ENCODE measurements at regions not wholly inside any gene's neighbourhood (a gene's known extent, or its start where the extent isn't known, plus 50 kb on each side); places are given as distances from the start of the nearest gene placed in this dataset.

DNA sequence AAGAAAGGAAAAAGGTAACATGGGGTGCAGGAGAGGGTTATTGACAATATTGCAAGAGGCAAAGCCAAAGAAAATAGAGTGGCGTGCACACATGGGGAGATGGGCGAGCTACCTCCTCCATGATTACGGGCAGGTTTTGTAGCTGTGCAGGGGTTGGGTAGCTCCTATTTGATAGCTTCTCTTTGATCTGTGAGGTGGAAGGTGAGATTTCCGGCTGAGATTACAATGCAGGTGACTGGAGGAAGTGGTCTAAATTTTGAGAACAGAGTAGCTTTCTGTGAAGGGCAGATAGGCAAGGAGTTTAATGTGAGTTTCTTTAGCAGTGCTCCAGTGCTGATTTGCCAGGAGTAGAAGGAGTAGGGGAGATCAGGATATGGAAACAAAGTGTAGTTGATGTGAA lies 263.4 kb downstream of the PLA2G4A start:
- DNase-seq: no peak

DNA sequence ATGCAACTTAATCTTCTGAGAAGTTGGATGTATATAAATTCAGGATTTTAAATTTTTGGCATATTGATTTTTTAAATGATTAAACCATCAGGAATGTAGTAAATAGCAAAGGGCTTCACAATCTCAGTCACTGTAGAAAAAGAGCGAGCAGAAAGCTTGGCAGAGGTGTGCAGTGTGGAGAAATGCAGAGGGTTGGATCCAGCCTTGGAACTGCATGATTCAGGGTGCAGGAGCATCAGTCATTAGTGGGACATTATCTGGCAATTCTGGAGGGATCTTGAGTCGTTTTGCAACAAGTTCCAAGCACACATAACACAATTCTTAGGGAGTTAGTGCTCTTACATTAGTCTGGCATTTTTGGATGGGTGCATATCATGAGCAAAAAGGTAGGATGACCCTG lies 267.9 kb downstream of the PLA2G4A start:
- DNase-seq: no peak

GRCh38 chr1:187110351-187110750 lies 281.6 kb downstream of the PLA2G4A start:
- no peak for DNase-seq

DNA sequence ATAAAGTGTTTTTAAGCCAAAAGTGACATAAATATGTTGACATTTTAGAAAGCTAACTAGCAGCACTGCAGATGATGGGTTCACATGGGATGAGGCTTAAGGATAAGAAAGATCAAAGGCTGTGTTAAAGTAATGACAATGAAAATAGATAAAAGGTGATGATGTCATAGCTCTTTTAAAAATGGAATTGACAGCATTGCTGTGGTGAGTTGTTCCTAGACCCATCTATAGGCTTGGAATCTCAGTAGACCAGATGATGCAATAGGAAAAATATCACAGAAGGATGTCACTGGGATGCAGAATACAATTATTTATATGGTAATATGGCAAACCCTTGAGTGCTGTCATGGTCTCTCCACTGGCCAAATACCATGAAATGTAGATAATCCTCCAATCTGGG lies 286.0 kb downstream of the PLA2G4A start:
- DNase-seq: no peak

GRCh38 chr1:187121661-187122060 lies 292.9 kb downstream of the PLA2G4A start:
- no peak for DNase-seq

GRCh38 chr1:187122566-187122965 lies 293.8 kb downstream of the PLA2G4A start:
- DNase-seq: no peak

- DNase-seq: no peak
Measured at GRCh38 chr1:187129132-187129531, 300.4 kb downstream of the PLA2G4A start.

DNA sequence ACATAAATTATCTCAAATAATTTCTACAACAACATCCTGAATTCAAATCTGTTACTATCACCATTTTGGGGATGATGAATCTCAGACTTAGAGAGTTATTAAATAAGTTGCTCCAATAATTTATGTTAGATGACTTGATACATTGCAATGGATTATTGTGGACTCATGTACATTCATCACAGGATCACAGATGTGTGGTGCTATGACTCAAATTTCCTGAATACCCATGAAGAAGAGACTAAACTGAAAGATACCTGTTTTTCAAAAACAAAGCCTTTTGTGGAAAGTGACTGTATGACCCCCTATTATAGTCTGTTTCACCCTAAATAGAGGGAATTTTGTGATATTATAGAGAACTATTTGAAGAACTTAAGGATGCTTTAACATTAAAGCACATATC lies 315.0 kb downstream of the PLA2G4A start:
- DNase-seq: no peak

DNA sequence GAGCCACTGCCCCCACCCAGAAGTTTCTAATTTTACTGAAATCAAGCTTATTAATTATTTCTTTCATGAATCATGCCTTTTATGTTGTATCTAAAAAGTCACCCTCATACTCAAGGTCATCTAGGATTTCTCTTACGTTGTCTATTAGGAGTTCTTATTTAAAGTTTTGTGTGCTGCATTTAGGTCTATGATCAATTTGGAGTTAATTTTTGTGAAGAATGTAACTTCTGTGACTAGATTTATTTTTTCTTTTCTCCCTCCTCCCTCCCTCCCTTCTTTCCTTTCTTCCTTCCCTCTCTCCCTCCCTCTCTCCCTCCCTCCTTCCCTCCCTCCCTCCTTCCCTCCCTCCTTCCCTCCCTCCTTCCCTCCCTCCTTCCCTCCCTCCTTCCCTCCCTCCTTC lies 317.6 kb downstream of the PLA2G4A start:
- no peak for DNase-seq

GRCh38 chr1:187151555-187151954 lies 322.8 kb downstream of the PLA2G4A start:
- no peak for DNase-seq

DNA sequence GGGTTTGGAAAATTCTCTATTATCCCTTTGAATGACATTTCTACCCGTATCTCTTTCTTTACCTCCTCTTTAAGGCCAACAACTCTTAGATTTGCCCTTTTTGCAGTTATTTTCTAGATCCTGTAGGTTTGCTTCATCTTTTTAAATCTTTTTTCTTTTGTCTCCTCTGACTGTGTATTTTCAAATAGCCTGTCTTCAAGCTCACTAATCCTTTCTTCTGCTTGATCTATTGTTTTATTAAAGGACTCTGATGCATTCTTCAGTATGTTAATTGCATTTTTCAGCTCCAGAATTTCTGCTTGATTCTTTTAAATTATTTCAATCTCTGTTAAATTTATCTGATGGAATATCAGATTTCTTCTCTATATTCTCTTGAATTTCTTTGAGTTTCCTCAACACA lies 324.3 kb downstream of the PLA2G4A start:
- no peak for DNase-seq

DNA sequence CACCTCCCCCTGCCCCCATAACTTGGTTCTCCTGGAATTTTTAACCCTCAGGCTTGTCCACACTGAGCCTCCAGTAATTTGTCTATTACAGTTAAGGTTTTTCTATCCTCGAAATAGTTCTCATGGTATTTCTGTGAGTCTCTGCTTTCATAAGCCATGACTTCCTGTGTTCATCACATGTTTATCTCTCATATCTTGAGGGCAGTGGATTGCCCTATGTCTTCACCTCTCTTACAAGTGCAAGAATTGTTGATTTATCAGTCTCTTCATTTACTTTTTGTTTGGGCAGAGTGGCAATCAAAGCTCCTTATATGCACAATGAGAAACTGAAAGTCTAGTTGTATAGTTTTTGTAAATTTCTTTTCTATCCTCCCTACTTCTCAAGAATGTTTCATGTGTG lies 328.4 kb downstream of the PLA2G4A start:
- DNase-seq: no peak

DNA sequence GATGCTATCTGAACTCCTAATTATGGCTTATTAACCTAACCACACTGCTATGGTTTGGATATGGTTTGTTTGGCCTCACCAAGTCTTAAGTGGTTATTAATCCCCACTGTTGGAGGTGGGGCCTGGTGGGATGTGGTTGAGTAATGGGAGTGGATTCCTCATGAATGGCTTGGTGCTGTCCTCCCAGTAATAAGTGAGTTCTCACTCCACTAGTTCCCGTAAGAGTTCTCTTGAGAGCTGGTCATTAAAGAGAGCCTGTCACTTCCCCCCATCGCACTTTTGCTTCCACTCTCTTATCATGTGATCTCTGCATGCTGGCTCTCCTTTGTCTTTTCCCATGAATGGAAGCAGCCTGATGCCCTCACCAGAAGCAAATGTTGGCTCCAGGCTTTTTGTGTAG lies 328.8 kb downstream of the PLA2G4A start:
- no peak for DNase-seq

- no peak for DNase-seq
Measured at GRCh38 chr1:187167555-187167954, 338.8 kb downstream of the PLA2G4A start.

DNA sequence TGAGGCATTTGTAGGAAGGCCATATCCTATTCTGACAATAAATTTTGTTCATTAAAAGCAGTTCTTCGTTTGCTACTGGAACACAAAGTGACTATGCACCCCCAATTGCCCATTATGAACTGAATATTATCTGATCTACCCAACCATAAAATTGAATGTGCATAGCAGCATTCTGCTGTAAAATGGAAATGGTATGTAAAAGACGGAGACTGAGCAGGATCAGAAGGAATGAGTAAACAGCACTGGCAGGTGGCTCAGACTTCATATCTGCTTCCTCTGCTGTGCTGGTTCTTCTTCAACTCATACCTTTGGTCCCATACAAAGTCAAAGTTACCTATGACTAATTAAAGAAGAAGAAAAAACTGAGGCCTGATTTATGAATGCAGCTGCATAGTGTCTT lies 339.5 kb downstream of the PLA2G4A start:
- no peak for DNase-seq

- no peak for DNase-seq
Measured at GRCh38 chr1:187185389-187185788, 356.6 kb downstream of the PLA2G4A start.

DNA sequence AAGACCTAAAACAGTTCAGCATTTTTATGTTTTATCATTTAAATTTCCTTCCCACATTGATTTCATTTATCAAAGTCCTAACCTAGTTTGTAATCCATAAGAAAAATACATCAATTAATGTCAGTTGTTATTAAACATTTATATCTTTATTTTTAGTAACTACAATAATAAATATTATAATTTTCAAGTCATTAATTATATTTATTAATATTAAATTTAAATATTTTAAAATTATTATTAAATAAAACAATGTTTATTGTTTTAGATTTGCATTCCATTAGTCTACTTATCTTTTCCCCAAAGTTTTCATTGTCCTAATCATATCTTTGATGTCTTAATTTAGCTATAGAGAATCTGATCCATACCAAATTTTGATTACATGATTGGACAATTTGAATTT lies 368.9 kb downstream of the PLA2G4A start:
- DNase-seq: no peak

DNA sequence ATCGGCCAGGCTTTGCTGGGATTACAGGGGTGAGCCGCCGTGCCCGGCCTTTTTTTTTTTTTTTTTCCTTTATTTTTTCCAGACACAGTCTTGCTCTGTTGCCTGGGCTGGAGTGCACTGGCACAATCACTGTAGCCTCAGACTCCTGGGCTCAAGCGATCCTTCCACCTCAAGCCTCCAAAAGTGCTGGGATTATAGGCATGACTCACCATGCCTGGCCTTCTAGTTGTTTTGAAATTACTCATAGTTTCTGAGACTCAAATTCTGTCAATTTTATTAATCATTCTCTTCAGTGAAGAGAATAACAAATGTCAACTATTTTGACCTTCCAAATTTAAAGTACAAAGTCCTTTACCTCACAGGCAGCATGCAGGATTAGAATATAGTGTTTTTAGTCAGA lies 374.5 kb downstream of the PLA2G4A start:
- no peak for DNase-seq

DNA sequence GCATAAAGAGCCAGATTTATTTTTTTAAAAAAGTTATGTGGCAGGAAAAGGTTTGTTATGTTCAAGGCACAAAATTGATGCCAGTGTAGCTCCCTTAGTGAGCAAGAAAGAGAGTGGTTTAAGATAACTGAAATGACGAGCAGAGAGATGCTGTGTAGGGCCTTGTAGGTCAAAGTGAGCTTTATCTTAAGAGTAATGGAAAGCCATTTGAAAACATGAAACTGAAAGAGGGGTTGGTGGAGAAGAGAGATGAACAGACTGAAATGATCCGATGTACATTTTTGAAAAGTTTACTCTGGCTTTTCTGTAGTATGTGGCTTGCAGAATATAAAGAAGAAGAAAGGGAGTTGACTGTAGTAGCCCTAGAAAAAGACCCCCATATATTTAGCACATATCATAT lies 383.6 kb downstream of the PLA2G4A start:
- DNase-seq: no peak

- no peak for DNase-seq
Measured at GRCh38 chr1:187226396-187226795, 397.6 kb downstream of the PLA2G4A start.

GRCh38 chr1:187228790-187229189 lies 400.0 kb downstream of the PLA2G4A start:
- no peak for DNase-seq

GRCh38 chr1:187229496-187229895 lies 400.7 kb downstream of the PLA2G4A start:
- no peak for DNase-seq

GRCh38 chr1:187234706-187235105 lies 406.0 kb downstream of the PLA2G4A start:
- no peak for DNase-seq

DNA sequence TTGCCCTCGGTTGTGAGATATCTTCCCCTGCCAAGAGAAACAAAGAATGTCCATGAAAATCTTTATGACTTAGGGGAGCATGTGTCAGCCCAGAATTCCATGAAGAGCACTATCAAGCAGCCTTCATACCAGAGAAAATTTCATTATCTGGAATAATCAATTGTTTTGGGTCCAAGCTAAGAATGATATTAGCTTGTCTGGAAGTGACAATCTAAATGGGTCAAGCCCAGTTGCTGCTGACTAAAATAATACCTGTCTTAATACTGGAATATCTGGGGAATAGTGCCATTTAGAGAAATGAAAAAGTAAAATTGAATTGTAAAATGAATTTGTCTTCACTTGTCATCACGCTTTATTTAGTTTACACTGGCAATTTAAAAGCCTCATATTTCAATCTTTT lies 407.4 kb downstream of the PLA2G4A start:
- DNase-seq: no peak

DNA sequence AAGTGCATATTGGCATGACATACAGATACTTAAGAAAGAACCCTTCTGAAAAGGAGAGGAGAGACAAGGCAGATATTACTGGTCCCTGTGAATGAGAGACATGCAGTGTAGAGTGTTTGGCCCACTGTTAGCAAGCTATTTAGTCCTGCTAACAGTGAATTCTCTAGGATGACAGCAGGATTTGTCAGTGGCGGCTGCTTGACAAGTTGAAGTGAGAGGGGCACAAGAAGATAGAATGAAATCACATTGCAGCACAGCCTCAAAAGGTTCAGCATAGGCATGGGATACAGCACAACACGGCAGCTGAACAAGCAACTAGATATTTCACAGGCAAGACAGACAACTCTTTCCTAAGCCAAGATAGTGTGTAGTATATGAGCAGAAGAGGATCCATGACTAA lies 407.9 kb downstream of the PLA2G4A start:
- no peak for DNase-seq

DNA sequence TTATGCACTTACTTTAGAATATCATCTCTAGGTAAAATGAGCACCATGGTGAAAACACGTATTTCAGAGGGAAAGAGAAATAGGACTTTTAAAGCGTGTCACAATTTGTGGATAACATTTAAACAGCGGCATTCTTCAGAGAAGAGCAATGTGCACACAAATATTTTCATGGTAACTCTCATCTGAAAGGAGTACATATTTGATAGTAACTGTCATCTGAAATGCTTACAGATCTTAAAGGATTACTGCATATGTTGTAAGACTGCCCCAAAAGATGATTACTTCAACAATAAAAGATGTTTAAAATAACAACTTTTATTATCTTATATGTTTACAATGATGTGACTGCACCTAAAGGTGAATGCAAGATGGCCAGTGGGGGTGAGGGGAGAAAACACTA lies 408.8 kb downstream of the PLA2G4A start:
- DNase-seq: no peak
